ENCODE measurements at regions not wholly inside any gene's neighbourhood (a gene's known extent, or its start where the extent isn't known, plus 50 kb on each side); places are given as distances from the start of the nearest gene placed in this dataset.

GRCh38 chr1:81489372-81489934, 311.3 kb upstream of the ADGRL2 start:
- intact Hi-C loops (cut with DNase I): no loop called here
- ATAC-seq: no peak
- no peak for TF ChIP-seq CTCF (IDR thresholded peaks at IDR 0.05)
- DNase-seq: no peak
- peaks cover 6% of the 10 kb centered on the region for H3K4me1 ChIP-seq
- H3K36me3 ChIP-seq: no peaks in the 10 kb centered on the region
- no peak overlapping the region for H3K4me3 ChIP-seq
- H3K27me3 ChIP-seq: no peaks in the 10 kb centered on the region
- H3K27ac ChIP-seq: no peak overlapping the region
- H3K9me3 ChIP-seq: peaks cover 3% of the 10 kb centered on the region

- H3K36me3 ChIP-seq: no peaks in the 10 kb centered on the region
- DNase-seq: no peak
- intact Hi-C loops (cut with DNase I): no loop called here
- H3K9me3 ChIP-seq: peaks cover under 1% of the 10 kb centered on the region
- no peak for ATAC-seq
- H3K27me3 ChIP-seq: no peaks in the 10 kb centered on the region
- no peaks in the 10 kb centered on the region for H3K4me1 ChIP-seq
- no peak for TF ChIP-seq CTCF (IDR thresholded peaks at IDR 0.05)
- H3K27ac ChIP-seq: no peak overlapping the region
- H3K4me3 ChIP-seq: no peak overlapping the region
These were observed 316.4 kb upstream of the ADGRL2 start for GRCh38 chr1:81484284-81484683.

GRCh38 chr1:81478219-81478618, 322.5 kb upstream of the ADGRL2 start:
- Histone ChIP-seq H3K4me1 (peaks cover 3% of the 10 kb centered on the region), H3K36me3 (no peaks in the 10 kb centered on the region), H3K9me3 (no peaks in the 10 kb centered on the region), H3K27ac (peak overlapping the region; percentile 12), H3K27me3 (no peaks in the 10 kb centered on the region), H3K4me3 (peak overlapping the region; percentile 14)
- DNase-seq (no peak), ATAC-seq (peak; percentile 39)
- TF ChIP-seq CTCF (IDR thresholded peaks at IDR 0.05): no peak
- intact Hi-C loops (cut with DNase I): no loop called here

- Histone ChIP-seq H3K36me3 (no peaks in the 10 kb centered on the region), H3K4me3 (peak overlapping the region; percentile 14), H3K4me1 (peaks cover 3% of the 10 kb centered on the region), H3K27me3 (no peaks in the 10 kb centered on the region), H3K27ac (peak overlapping the region; percentile 12), H3K9me3 (no peaks in the 10 kb centered on the region)
- no peak for DNase-seq
- TF ChIP-seq CTCF (IDR thresholded peaks at IDR 0.05): no peak
- no peak for ATAC-seq
- intact Hi-C loops (cut with DNase I): no loop called here
These were observed 323.0 kb upstream of the ADGRL2 start for GRCh38 chr1:81477710-81478109.

- ATAC-seq (no peak), DNase-seq (no peak)
- Histone ChIP-seq H3K27me3 (no peaks in the 10 kb centered on the region), H3K4me1 (no peaks in the 10 kb centered on the region), H3K9me3 (no peaks in the 10 kb centered on the region), H3K27ac (no peak overlapping the region), H3K4me3 (no peak overlapping the region), H3K36me3 (no peaks in the 10 kb centered on the region)
- TF ChIP-seq CTCF (IDR thresholded peaks at IDR 0.05): no peak
- intact Hi-C loops (cut with DNase I): no loop called here
These were observed 328.3 kb upstream of the ADGRL2 start for GRCh38 chr1:81472387-81472786.

- H3K9me3 ChIP-seq: no peaks in the 10 kb centered on the region
- DNase-seq (no peak), ATAC-seq (no peak)
- H3K27me3 ChIP-seq: no peaks in the 10 kb centered on the region
- intact Hi-C loops (cut with DNase I): no loop called here
- no peaks in the 10 kb centered on the region for H3K4me1 ChIP-seq
- no peak overlapping the region for H3K27ac ChIP-seq
- no peak for TF ChIP-seq CTCF (IDR thresholded peaks at IDR 0.05)
- H3K36me3 ChIP-seq: no peaks in the 10 kb centered on the region
- no peak overlapping the region for H3K4me3 ChIP-seq
These were observed 329.5 kb upstream of the ADGRL2 start for GRCh38 chr1:81471255-81471654.
